ENCODE measurements at regions not wholly inside any gene's neighbourhood (a gene's known extent, or its start where the extent isn't known, plus 50 kb on each side); places are given as distances from the start of the nearest gene placed in this dataset.

DNA sequence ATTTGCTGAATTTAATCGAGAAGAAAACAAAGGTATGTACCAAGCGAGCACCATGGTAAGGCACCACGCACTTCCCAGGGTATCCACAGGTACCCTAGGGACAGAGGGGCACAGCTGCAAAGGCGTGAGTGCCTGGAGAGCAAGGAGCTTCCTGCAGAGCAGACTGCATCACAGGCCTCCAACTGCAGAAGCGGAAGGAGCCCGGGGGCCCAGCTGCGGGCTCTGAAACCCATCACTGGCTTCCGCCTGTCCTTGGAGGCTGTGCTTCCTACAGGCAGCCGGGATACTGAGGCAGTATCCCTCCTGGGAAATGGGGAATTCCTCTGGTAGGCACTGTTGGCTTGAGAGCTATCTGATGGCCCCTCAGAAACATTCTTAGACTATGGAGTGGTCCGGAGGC is 217.4 kb upstream of the GMDS start:
- DNase-seq (ENCODE audit: low read depth): no peak

DNA sequence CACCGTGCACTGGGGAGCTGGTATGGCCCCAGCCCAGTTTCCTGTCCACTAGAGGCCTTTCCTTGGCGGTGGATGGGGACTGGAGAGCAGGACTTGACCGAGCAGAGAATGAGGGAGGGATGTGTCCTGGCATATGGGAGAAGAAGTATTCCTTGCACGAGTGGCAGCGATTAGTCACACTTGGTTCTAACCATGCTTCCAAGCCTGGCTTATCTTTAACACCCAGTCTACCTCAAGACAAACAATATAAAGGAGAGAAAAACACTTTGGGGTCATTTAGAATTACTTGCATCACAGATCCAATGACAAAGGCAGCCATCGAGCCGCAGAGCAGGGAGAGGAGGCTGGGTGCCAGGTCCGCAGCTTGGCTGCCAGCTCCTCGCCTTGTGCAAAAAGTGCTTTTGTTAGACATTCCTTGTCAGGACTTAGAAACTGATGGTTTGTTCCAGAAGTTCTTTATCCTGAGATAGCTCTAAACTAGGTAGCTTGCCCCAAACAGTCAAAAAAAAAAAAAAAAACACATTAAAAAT is 214.9 kb upstream of the GMDS start:
- no peak for DNase-seq (ENCODE audit: low read depth)

DNA sequence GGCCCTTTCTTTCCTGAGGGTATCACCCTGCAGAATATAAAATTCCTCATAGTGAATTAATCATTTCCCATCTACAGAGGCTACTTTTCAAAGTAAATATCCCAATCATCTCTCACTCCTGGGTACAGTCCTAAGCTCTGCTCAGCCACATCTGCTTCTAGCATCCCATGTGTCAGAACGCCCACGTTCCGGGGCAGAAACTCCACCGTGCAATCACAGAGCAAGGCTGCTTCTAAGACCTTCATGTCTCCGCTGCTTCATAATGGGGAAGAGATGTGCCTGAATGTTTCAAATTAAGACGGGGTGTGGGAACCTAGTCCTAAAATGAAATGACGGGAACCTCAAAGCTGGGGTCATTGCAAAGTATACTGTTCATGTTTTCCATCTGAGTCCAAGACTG is 208.8 kb upstream of the GMDS start:
- DNase-seq (ENCODE audit: low read depth): no peak

DNA sequence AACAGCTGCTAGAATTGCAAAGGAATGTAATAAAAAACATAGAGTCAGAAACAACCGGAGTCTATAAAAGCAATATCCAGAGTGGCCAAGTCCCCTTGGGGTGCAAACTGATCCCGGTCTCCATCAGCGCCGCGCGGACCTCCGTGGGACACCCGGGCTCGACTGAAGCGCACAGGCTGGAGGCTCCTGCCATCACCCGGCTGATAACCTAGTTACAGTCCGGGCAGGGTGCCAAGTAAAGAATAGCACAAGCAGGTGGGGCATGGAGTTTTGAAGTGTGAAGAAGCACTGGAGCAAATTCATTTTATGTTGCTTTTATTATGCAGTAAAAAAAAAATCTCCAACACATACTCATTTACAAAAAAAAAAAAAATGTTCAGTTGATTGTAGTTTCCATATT is 205.1 kb upstream of the GMDS start:
- no peak for DNase-seq (ENCODE audit: low read depth)

DNA sequence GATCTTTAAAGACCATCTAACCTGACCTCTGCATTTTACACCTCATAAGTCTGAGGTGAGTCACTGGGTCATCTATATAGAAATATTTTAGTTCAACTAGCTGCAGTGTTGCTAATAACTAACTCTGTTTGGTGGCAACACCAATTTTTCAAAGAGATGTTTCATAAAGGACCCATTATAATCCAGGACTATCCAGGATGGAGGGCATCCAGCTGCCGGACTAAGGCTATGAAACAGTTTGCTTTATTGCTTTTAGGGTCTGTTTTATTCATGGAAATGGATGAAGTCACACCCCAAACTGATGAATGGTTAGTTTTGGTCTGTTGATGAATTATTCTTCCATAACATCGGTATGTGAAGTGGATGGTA is 204.2 kb upstream of the GMDS start:
- DNase-seq (ENCODE audit: low read depth): no peak

DNA sequence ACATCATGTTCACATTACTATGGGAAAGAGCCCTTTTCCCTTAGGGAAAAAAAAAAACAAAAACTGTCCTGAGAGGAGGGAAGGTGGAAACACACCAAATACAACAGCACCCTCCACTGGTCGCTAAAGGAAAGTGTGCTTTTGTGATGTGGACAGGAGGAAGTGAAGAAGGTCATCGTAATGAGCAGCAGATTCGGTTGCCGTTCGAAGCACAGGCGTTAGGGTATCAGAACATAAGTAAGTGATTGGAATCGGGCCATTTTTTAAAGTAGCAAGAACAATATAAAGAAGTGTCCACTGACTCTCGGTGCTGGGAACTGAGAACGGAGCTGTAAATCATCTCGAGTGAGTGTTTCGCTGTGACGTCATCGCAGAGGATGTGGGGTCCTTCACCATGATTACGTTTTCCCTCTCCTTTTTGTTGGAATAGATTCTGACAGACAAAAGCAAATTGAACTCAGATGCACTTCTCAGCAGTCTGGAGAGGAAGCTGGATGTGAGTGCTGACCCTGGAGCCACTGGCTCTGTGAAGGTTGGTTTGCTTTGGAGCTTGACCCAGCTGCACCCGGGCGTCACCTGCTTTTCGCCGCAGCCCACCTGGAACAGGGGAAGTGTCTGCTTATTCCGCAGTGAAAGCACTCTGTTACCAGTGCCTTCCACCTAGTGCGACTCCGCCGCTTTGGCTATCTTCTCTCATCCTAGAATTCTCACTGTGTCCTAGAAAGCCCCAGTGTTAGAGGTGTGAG is 203.6 kb upstream of the GMDS start:
- no peak for DNase-seq (ENCODE audit: low read depth)

DNA sequence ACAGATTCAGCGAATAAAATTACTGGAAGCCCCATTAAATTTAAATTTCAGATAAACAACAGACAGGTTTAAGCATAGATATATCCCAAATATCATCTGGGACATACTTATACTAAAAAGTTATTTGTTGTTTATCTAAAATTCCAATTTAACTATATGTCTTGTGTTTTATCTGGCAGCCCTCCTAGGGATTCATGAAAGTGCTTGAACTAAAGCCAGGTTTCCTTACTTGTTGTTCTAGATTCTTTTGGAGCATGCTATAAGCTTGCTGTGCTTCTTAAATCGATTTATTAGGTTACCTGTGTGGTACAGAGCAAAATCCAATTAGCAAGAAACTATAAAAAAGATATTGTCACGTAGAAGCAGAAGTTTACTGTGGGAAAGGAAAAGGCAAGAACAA is 202.5 kb upstream of the GMDS start:
- DNase-seq (ENCODE audit: low read depth): no peak

DNA sequence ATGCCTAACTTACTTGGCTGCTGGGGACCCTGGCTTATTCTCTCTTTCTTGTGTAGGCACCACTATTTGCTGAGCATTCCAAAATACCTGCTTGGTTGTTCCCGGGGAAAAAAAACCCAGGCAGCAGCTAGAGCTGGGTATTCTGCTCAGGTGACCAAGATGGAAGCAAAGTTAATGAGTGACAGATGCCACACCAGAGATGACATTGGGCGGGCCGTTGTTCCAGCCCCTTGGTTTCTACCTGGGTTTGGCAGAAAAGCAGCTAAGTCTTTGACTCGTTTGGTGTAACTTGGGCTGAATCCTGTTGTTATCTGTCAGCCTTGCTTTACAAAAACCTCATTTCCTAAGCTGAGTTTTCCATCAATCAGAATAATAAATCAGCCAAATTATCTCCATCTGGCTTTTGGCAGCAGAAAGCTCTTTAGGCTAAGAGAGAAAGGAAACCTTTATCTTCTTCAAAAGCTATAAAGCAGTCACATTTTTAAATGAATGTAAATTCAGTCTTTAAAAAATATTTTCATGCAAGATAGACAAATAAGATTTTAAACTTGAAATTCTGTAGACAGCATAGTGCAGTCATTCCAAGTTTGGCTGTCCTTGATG is 202.0 kb upstream of the GMDS start:
- no peak for DNase-seq (ENCODE audit: low read depth)

DNA sequence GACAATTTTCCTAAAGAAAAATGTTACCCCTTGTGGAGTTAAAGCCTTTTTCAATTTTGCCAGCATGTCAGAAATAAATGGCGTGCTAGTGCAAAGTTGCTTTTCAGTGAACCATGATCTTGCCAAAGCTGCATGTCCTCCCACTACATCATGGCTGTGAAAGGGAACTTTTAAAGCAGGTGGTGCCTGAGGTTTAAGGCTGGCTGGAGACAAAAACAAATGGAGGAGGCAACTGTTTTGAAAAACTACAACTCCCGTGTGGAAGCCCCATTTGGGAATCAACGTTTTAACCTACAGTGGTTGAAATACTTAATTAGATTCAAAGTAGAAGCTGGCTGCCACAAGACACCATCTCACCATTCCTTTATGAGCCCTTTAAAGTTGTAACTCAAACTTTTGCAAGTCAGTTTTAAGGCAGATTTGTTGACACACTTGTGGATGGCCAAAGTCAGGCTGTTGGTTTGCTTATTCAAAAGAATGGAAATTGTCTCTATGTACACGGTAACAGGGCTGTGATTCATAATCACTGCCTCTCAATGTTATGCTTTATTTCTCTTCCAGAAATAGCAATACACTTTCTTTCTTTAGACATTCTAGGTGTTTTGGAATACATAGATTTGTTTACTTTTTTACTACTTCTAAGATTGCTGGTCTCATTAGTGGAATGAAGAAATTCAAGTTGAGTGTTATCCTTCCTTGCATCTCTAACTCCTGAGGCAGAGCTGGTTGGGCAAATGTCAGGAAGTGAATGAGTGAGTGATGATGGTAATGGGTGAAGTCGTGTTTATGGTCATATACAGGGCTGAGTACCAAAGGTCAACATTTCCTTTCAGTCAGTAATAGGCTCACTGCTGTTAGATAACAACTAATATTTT is 196.4 kb upstream of the GMDS start:
- no peak for DNase-seq (ENCODE audit: low read depth)

DNA sequence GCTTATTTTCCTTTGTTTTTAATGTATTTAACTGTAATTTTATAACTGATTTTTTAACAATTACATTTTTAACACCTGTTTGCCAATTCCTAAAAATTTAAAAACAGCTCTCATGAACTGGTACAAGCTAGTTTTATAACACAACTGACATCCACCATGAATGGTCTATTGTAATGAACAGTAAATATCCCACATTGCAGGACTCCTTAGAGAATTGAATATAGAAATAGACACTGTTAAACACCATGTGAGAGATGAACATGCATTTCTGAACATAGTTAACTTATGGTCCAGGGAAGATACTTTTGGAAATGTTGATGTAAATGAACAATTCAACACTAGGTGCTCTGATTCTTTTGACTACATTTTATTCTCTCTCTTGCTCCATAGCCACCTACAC is 195.1 kb upstream of the GMDS start:
- no peak for DNase-seq (ENCODE audit: low read depth)

DNA sequence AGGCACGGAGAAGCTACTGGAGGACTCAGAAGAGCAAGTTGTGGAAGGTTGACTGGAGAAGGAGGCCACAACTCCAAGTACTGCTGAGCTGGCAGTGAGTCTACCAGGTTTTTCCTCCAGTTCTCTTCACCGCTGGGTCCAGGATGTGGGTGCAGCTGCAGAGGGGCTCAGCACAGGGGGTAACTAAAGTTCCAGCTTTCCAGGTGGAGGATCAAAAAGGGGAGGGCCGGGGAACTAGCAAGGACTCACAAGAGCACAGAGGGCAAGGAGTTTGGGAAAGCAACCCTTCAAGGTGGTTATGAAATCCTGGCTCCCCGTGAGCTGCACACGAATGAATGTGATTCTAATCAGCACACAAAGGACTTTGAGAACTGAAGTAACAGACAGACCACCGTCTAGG is 194.2 kb upstream of the GMDS start:
- no peak for DNase-seq (ENCODE audit: low read depth)

DNA sequence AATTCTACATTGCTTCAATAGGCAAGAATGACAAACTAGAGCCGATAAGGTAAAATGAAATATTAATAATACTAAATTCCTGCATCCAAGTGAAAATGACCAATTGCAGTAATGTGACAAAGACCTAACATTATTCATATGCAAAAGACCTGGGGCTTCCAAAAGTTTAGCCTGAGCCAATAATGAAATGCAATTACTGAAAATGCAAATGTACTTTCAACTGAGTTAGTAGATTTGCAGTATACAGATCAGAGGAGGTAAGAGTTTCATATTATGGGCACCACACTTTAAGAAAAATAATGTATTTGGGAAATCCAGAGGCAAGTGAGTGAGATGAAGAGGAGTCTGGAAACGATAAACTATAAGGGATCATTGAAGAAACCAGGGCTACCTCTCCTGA is 193.7 kb upstream of the GMDS start:
- no peak for DNase-seq (ENCODE audit: low read depth)

DNA sequence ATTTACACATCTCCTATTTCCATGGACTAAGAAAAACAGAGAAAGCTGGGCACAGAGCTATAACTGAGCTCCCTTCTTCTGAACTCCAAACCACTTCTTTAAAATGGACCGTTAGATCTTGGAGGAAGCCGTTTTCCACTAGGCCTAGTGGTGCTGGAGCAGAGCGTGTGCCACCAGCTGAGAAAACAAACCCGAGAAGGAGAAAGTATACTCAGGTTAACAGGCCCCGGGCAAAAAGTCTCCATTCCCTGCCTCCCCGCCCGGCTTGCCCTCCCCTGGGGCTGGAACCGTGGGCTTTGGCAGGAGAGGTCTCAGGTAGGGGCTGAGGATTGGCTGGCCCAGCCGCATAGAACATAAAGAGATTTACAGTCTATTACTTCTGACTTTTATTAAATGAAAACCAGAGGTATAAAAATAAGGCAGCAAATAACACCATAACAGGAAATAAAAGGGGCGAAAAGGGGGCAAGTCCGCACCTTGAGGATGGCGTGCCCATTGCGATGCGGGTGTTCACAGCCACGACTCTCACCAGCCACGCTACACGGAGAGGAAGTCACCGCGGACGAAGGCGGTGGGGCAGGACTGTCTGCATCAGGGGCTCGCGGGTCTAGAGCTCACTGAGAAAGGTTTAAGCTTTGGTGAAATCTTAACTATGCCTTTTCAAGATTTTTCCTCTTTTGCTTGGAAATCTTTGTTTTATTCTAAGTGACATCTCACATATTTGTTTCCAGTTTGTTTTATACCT is 191.2 kb upstream of the GMDS start:
- no peak for DNase-seq (ENCODE audit: low read depth)

DNA sequence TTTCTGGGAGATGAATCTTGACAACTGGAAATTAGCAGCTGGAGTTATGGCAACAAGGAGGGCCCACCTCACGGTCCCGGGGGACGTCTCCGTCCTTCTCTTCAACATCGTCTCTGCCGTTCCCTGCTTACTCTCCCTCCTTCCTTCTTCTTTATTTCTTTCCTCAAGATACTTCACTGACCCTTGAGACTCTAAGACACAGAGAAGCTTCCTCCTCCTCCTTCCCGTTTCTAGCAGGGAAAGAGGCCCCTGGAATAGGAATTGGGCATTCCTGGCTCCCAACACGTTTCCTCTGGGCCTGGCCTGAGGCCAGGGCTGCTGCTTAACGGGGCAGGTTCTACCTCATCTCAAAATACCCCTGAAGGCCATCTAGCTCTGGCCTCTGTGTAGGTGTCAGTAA is 189.9 kb upstream of the GMDS start:
- no peak for DNase-seq (ENCODE audit: low read depth)

DNA sequence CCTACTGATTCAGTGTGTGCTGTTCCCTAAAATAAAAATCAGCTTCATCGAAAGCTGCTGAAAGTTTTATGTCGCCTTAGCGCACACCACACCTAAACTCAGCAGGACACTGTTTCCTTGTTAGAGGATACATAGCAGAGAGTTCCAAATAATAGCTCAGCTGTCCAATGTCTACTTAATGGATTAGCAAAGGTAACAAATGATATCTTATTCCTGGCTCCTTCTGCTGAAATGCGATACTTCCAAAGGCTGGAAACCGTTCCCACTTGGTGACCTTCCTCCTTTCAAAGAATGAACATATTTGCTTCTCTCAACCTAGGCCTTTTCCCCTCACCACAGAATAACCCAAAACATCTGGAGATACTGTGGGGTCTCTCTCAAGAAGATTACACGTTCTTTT is 189.5 kb upstream of the GMDS start:
- no peak for DNase-seq (ENCODE audit: low read depth)

DNA sequence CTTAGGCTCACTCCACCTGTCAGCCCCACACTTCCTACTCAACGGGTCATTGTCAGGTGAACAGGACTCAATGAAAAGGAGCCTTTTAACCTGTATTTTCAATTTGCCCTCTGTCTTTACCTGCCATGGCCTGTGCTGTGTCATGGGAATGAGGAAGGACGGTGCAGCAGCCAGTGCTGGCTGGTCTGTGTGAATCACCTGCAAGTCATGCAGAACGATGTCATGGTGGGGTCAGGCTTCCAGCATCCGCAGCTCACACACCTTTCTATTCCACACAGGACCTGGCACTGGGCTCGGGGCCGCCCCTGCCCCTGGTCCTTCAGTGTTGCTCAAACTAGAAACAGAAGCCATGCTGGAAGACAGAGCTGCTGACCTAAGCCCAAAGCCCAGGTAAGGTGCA is 188.7 kb upstream of the GMDS start:
- DNase-seq (ENCODE audit: low read depth): no peak

DNA sequence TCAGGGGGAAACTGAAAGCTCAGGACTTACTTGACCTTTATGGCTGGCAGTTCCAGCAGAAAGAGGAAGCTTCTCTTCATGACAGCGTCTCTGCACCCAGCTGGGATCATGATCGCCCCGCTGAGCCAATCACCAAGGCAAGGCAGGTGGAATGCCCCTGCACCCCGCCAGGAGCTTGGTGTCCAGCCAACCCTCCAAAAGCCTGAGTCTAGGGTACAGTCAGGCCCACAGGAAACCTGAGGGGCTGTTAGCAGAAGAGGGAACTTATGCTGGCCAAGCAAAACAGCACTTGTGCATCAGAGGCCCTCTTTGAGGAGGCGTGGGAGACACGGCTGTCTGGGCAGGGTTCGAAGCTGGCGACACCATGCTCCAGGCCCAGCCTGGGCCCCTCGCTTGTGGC is 188.3 kb upstream of the GMDS start:
- no peak for DNase-seq (ENCODE audit: low read depth)

DNA sequence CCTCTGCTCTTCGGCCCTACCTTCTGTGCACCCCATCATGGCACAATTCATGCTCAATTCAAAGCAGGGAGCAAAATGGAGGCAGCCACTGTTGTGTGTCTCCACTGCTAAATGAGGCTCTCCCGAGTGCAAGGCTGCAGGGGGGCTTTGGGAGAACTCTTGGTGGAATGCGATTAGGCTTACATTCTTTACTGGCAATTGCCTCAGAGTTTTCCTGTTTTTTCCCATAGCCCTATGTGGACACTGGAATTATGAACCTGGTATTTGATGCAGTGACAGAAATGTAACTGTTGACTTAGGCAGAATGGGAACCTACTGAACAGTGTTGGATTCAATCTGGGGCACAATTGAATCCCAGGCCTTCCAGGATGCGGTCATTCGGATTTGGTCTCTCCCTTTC is 187.9 kb upstream of the GMDS start:
- DNase-seq (ENCODE audit: low read depth): no peak

DNA sequence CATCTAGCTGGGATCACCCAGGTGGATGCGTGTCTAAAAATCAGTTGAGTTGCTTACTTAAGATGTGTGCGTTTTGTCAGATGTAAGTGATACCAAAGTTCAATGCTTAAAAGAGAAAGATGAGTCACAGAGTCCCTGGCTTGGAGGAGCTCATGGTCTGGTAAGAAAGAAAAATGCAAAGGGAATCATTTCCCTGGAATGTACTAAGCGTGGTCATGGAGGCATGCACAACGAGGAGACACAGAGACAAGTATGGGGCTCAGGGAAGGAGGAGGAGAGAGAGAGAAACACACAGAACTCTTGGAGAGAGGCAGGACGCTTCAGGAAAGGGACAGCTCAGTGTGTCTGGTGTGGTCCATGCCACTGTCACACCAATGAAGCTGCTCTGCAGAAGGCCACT is 186.9 kb upstream of the GMDS start:
- no peak for DNase-seq (ENCODE audit: low read depth)

DNA sequence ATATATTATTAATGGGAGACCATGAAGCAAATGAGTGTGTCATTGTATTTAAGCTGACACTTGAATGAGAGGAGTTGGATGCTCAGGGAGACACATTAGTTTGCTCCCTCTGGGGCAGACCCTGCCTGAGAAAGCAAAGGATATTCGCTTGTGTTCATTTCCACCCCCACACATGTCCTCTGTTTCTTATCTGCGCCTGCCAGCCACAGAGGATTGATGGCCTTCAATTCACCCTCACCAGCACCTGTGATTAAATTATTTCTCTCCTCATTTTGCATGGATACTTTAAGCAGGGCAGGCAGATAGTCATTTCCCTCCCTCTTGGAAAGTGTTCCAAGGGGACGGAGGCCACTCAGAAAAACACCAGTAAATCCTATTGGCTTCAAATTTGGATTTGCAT is 185.2 kb upstream of the GMDS start:
- no peak for DNase-seq (ENCODE audit: low read depth)

DNA sequence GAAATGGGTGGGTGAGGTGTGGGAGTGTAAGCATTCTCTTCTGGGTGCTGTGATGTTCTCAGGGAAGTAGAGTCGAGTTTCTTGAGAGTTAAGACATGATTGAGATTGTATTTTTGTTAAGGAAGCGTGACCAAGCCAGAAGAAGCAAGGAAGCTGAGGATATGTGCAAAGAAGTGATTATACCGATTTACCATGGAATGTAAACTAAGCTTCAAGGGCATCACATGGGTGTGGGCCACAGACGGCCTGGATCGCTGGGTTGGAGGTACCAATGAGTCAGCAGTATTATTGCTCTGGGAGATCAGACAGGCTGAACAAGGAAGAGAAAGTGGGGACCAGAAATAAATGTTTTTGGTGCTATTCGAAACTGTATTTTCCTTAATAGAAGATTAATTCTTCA is 184.1 kb upstream of the GMDS start:
- DNase-seq (ENCODE audit: low read depth): no peak

DNA sequence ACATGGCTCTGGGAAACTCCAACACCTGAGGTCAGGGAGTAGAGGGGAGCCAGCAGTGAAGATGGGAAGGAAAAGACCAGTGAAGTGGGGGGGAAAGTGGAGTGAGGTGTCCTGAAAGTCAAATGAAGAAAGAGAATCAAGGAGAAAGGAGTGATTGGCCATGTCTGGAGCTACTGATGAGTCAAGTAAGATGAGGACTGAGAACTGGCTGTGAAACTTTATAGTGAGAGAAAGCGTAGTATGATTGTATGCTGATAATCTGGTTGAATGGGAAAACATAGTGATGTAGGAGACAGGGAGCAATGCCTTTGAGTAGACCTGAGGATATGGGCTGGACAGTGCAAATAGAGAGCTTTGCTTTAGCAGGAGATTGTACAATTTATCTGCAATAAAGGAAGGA is 183.6 kb upstream of the GMDS start:
- DNase-seq (ENCODE audit: low read depth): no peak
